Caki2 (cell line): ENCODE measurements at regions not wholly inside any gene's neighbourhood (a gene's known extent, or its start where the extent isn't known, plus 50 kb on each side); places are given as distances from the start of the nearest gene placed in this dataset.

Source experiments
- DNase-seq: peaks from one replicate; pipeline ENCODE4 v3.0.0-alpha.2; 2015; ENCODE audit warnings: low read depth
- in situ Hi-C: cut with HindIII; loops from 2 replicates; pipeline ENCODE4 v1.10.0; 2016; ENCODE audit warnings: low sequenced_read_pairs, low pct_unique_long_range_greater_than_20kb, mixed read lengths

GRCh38 chr18:71850602-71851001 lies 693.5 kb downstream of the CBLN2 start:
- in situ Hi-C loops: no loop called here
- no peak for DNase-seq

GRCh38 chr18:71849407-71849806 lies 694.7 kb downstream of the CBLN2 start:
- in situ Hi-C loops: no loop called here
- no peak for DNase-seq

GRCh38 chr18:71846716-71847115 lies 697.4 kb downstream of the CBLN2 start:
- in situ Hi-C loops: no loop called here
- DNase-seq: no peak

GRCh38 chr18:71844814-71845213 lies 699.3 kb downstream of the CBLN2 start:
- in situ Hi-C loops: no loop called here
- no peak for DNase-seq

GRCh38 chr18:71842666-71843065 lies 701.5 kb downstream of the CBLN2 start:
- no peak for DNase-seq
- in situ Hi-C loops: no loop called here

GRCh38 chr18:71837547-71837946 lies 706.6 kb downstream of the CBLN2 start:
- DNase-seq: no peak
- in situ Hi-C loops: no loop called here

GRCh38 chr18:71832946-71833617 lies 711.1 kb downstream of the CBLN2 start:
- in situ Hi-C loops: no loop called here
- DNase-seq: no peak

- in situ Hi-C loops: no loop called here
- DNase-seq: no peak
Observed at GRCh38 chr18:71831039-71831438, 713.1 kb downstream of the CBLN2 start.

GRCh38 chr18:71827301-71827700 lies 716.8 kb downstream of the CBLN2 start:
- in situ Hi-C loops: no loop called here

GRCh38 chr18:71815305-71815704 lies 728.8 kb downstream of the CBLN2 start:
- no peak for DNase-seq
- in situ Hi-C loops: no loop called here

More at GRCh38 chr18:71827301-71827700, 716.8 kb downstream of the CBLN2 start:
- DNase-seq: no peak

- in situ Hi-C loops: no loop called here
- no peak for DNase-seq
Observed at GRCh38 chr18:71809711-71810110, 734.4 kb downstream of the CBLN2 start.

GRCh38 chr18:71808616-71809015 lies 735.5 kb downstream of the CBLN2 start:
- DNase-seq: no peak
- in situ Hi-C loops: no loop called here

- in situ Hi-C loops: no loop called here
- no peak for DNase-seq
Observed at GRCh38 chr18:71807586-71807985, 736.6 kb downstream of the CBLN2 start.

- DNase-seq: no peak
- in situ Hi-C loops: no loop called here
Observed at GRCh38 chr18:71798986-71799673, 745.0 kb downstream of the CBLN2 start.

GRCh38 chr18:71797554-71797953 lies 746.6 kb downstream of the CBLN2 start:
- in situ Hi-C loops: no loop called here
- DNase-seq: no peak

GRCh38 chr18:71784777-71785176 lies 759.4 kb downstream of the CBLN2 start:
- no peak for DNase-seq
- in situ Hi-C loops: no loop called here

GRCh38 chr18:71760541-71760940 lies 783.6 kb downstream of the CBLN2 start:
- in situ Hi-C loops: no loop called here

GRCh38 chr18:71754246-71754645 lies 789.9 kb downstream of the CBLN2 start:
- DNase-seq: no peak
- in situ Hi-C loops: no loop called here

More at GRCh38 chr18:71760541-71760940, 783.6 kb downstream of the CBLN2 start:
- DNase-seq: no peak

GRCh38 chr18:71743634-71744033 lies 800.5 kb downstream of the CBLN2 start:
- in situ Hi-C loops: no loop called here
- DNase-seq: no peak

- in situ Hi-C loops: no loop called here
- no peak for DNase-seq
Observed at GRCh38 chr18:71729611-71730010, 814.5 kb downstream of the CBLN2 start.
